Esophagus muscularis mucosa (tissue), 4 donors: ENCODE measurements at regions not wholly inside any gene's neighbourhood (a gene's known extent, or its start where the extent isn't known, plus 50 kb on each side); places are given as distances from the start of the nearest gene placed in this dataset.

ENCODE experiments used
- CTCF ChIP-seq, 3 experiments: fragments of 200-600 bp in 2 of 3; fragments of 450-650 bp in 1 of 3; sonication (generic) in 2 of 3; IDR thresholded peaks; one replicate each; pipeline ENCODE4 v1.5.1; 2017 to 2019; ENCODE audit warnings: antibody characterized with exemption in 3 of 3, mild to moderate bottlenecking in 2 of 3, moderate library complexity in 1 of 3
- EP300 ChIP-seq: sonication (generic); formaldehyde crosslinking; IDR thresholded peaks from one replicate; pipeline ENCODE4 v1.6.1; 2017; ENCODE audit warnings: antibody characterized with exemption
- POLR2A ChIP-seq: fragments of 450-650 bp; IDR thresholded peaks from one replicate; pipeline ENCODE4 v1.6.1; 2017; ENCODE audit warnings: antibody characterized with exemption, moderate library complexity, mild to moderate bottlenecking, low read depth

- TF ChIP-seq CTCF (IDR thresholded peaks at IDR 0.05) = no peak
- TF ChIP-seq EP300 = no peak
- TF ChIP-seq POLR2A = no peak
These were observed 133.0 kb downstream of the KIF26A start for GRCh38 chr14:104271391-104271790.
